K562 (cell line): ENCODE measurements at regions not wholly inside any gene's neighbourhood (a gene's known extent, or its start where the extent isn't known, plus 50 kb on each side); places are given as distances from the start of the nearest gene placed in this dataset.

Source experiments
- ATAC-seq: fragments of 200-7000 bp; cut with Tn5 transposase; 3 replicates; pipeline ENCODE4 v1.9.1; 2020; ENCODE audit warnings: moderate library complexity
- BruUV-seq: library from RNA; stranded (reverse); fragments of 400-500 nt; replicated peaks from 2 replicates; lab custom pipeline; 2021; lab: Mats Ljungman, UMichigan
- CTCF ChIA-PET: fragments of 300-600 bp; formaldehyde crosslinking; extraction: SDS; loops from one replicate; lab custom pipeline; 2021; ENCODE audit warnings: low intra/inter-chr PET ratio; lab: Yijun Ruan, JAX
- POLR2A ChIA-PET: fragments of 300-600, 350-650 bp; sonication (Branson Sonifier 250); formaldehyde crosslinking; extraction: SDS; loops from one replicate; lab custom pipeline; 2021; ENCODE audit warnings: antibody characterized with exemption, inconsistent platforms; lab: Yijun Ruan, JAX
- DNase-seq, 4 experiments: peaks; one replicate each; pipeline versions ENCODE4 v3.0.0 to v3.0.0-alpha.2; 2011 to 2018; ENCODE audit warnings: low spot score in 3 of 4, mixed read lengths in 3 of 4; ENCODE audit errors: extremely low read depth in 1 of 4
- FAIRE-seq: peaks from 2 replicates; lab custom pipeline; 2011; peaks lifted over from hg19 to GRCh38; lab: Jason Lieb, UNC
- H2AFZ ChIP-seq: 2 replicates; pipeline ENCODE4 v1.6.0; 2011; ENCODE audit warnings: low read depth, low read length, control low read depth, inconsistent platforms
- H3K27ac ChIP-seq: fragments of 200-600 bp; 3 replicates; pipeline ENCODE4 v1.8.0; 2011; ENCODE audit warnings: low read depth, mild to moderate bottlenecking, control low read depth, inconsistent platforms, low read length, moderate library complexity, mixed read lengths; ENCODE audit errors: extremely low read depth
- H3K27me3 ChIP-seq, 2 experiments: fragments of 300-600 bp in 1 of 2; 2 replicates in 1 of 2; 3 replicates in 1 of 2; pipeline versions ENCODE4 v1.6.0 to v1.8.0; 2011; ENCODE audit warnings: inconsistent platforms in 2 of 2, low read length in 2 of 2, mild to moderate bottlenecking in 1 of 2, mixed read lengths in 1 of 2, moderate library complexity in 1 of 2; ENCODE audit not compliant: control insufficient read depth in 2 of 2, insufficient read depth in 2 of 2
- H3K36me3 ChIP-seq: fragments of 300-600 bp; 3 replicates; pipeline ENCODE4 v1.8.0; 2011; ENCODE audit warnings: mild to moderate bottlenecking, low read length, inconsistent platforms; ENCODE audit not compliant: control insufficient read depth, insufficient read depth
- H3K4me1 ChIP-seq, 2 experiments: fragments of 200-600 bp in 1 of 2; replicated peaks in 1 of 2; 2 replicates in 1 of 2; 3 replicates in 1 of 2; pipeline versions ENCODE4 v1.5.1 to v1.8.0; 2011; ENCODE audit warnings: inconsistent platforms in 2 of 2, low read length in 2 of 2, mild to moderate bottlenecking in 1 of 2, mixed read lengths in 1 of 2, moderate library complexity in 1 of 2; ENCODE audit not compliant: control insufficient read depth in 2 of 2, insufficient read depth in 2 of 2
- H3K4me2 ChIP-seq: 2 replicates; pipeline ENCODE4 v1.6.1; 2011; ENCODE audit warnings: low read length, control low read depth, inconsistent platforms, mixed read lengths; ENCODE audit not compliant: insufficient read depth
- H3K4me3 ChIP-seq: fragments of 200-600 bp; sonication (generic), shearing (Covaris generic); 2 replicates; pipeline ENCODE4 v1.5.1; 2016; ENCODE audit warnings: control low read depth, inconsistent platforms
- H3K79me2 ChIP-seq: fragments of 200-600 bp; 3 replicates; pipeline ENCODE4 v1.8.0; 2011; ENCODE audit warnings: low read length, inconsistent platforms; ENCODE audit not compliant: control insufficient read depth, insufficient read depth
- H3K9ac ChIP-seq, 2 experiments: 2 replicates each; pipeline versions ENCODE4 v1.6.0 to v1.6.1; 2011; ENCODE audit warnings: low read depth in 2 of 2, low read length in 2 of 2, control low read depth in 1 of 2, inconsistent platforms in 1 of 2, mild to moderate bottlenecking in 1 of 2, mixed read lengths in 1 of 2; ENCODE audit not compliant: insufficient read depth in 1 of 2
- H3K9me1 ChIP-seq: one replicate; pipeline ENCODE4 v1.6.0; 2011; ENCODE audit warnings: inconsistent platforms, mild to moderate bottlenecking, low read length, moderate library complexity; ENCODE audit not compliant: control insufficient read depth, insufficient read depth
- H3K9me3 ChIP-seq: replicated peaks from 2 replicates; pipeline ENCODE4 v1.5.1; 2011; ENCODE audit warnings: low read depth, low read length, inconsistent platforms; ENCODE audit not compliant: control insufficient read depth, insufficient read depth
- H4K20me1 ChIP-seq: replicated peaks from 2 replicates; pipeline ENCODE4 v1.6.1; 2011; ENCODE audit warnings: low read length, inconsistent platforms, mixed read lengths; ENCODE audit not compliant: control insufficient read depth, insufficient read depth
- ARID1B ChIP-seq: fragments of 450-650 bp; IDR thresholded peaks from 2 replicates; pipeline ENCODE4 v1.6.1; 2016; ENCODE audit warnings: antibody characterized with exemption, mild to moderate bottlenecking, inconsistent platforms
- ETS2 ChIP-seq: IDR thresholded peaks from 2 replicates; pipeline ENCODE4 v1.6.1; 2016; ENCODE audit warnings: borderline replicate concordance, missing genetic modification characterization, mild to moderate bottlenecking, moderate library complexity, missing compliant biosample characterization; ENCODE audit not compliant: poor library complexity, severe bottlenecking
- GATAD2B ChIP-seq: fragments of 450-650 bp; IDR thresholded peaks from 2 replicates; pipeline ENCODE4 v1.6.1; 2017; ENCODE audit warnings: mild to moderate bottlenecking, borderline replicate concordance
- SIN3A ChIP-seq, 2 experiments: fragments of 150-350 bp in 1 of 2; IDR thresholded peaks; 2 replicates each; pipeline ENCODE4 v1.6.1; 2011 to 2016; ENCODE audit warnings: borderline replicate concordance in 2 of 2, low read depth in 2 of 2, low read length in 2 of 2, mild to moderate bottlenecking in 2 of 2, moderate library complexity in 2 of 2; ENCODE audit not compliant: control insufficient read depth in 1 of 2
- ZBTB1 ChIP-seq: sonication (generic); formaldehyde crosslinking; IDR thresholded peaks from 2 replicates; pipeline ENCODE4 v1.8.1; 2023; ENCODE audit warnings: missing genetic modification reagents, low read depth, mild to moderate bottlenecking, borderline replicate concordance
- ZKSCAN3 ChIP-seq: fragments of 250-450 bp; sonication (Bioruptor Pico); IDR thresholded peaks from 2 replicates; pipeline ENCODE4 v1.4.0; 2020
- ZNF23 ChIP-seq: fragments of 250-450 bp; sonication (Bioruptor Pico); IDR thresholded peaks from 2 replicates; pipeline ENCODE4 v1.4.0; 2020; ENCODE audit warnings: mild to moderate bottlenecking
- WGBS: fragments of 100-300 bp; shearing (Covaris generic); methylation state at CpG from one replicate; pipeline ENCODE4 v1.1.6; 2016; ENCODE audit warnings: low coverage, mixed read lengths; ENCODE audit not compliant: insufficient coverage; ENCODE audit errors: missing lambda C conversion rate; 5-methylcytosine and 5-hydroxymethylcytosine counted together
- in situ Hi-C: fragments of 300-500 bp; cut with MboI; formaldehyde crosslinking; loops from 4 replicates; pipeline ENCODE4 v1.15.0; 2018; ENCODE audit warnings: inconsistent platforms, mixed read lengths
- intact Hi-C: fragments of 100-400 bp; cut with micrococcal nuclease; formaldehyde crosslinking; loops from 2 replicates; pipeline ENCODE4 v1.14.2; 2022
- TF ChIP-seq, protein P1 (sequence below): IDR thresholded peaks from 3 replicates; pipeline ENCODE4 v1.6.1; 2011; ENCODE audit warnings: borderline replicate concordance, mild to moderate bottlenecking; ENCODE audit not compliant: insufficient read length, insufficient read depth
- TF ChIP-seq, protein P2 (sequence below): fragments of 450-650 bp; IDR thresholded peaks from 2 replicates; pipeline ENCODE4 v1.6.1; 2017; ENCODE audit warnings: antibody characterized with exemption, mild to moderate bottlenecking
- TF ChIP-seq, protein P3 (sequence below): fragments of 450-650 bp; formaldehyde crosslinking; IDR thresholded peaks from 2 replicates; pipeline ENCODE4 v1.4.0; 2022; ENCODE audit warnings: missing genetic modification characterization

DNA sequence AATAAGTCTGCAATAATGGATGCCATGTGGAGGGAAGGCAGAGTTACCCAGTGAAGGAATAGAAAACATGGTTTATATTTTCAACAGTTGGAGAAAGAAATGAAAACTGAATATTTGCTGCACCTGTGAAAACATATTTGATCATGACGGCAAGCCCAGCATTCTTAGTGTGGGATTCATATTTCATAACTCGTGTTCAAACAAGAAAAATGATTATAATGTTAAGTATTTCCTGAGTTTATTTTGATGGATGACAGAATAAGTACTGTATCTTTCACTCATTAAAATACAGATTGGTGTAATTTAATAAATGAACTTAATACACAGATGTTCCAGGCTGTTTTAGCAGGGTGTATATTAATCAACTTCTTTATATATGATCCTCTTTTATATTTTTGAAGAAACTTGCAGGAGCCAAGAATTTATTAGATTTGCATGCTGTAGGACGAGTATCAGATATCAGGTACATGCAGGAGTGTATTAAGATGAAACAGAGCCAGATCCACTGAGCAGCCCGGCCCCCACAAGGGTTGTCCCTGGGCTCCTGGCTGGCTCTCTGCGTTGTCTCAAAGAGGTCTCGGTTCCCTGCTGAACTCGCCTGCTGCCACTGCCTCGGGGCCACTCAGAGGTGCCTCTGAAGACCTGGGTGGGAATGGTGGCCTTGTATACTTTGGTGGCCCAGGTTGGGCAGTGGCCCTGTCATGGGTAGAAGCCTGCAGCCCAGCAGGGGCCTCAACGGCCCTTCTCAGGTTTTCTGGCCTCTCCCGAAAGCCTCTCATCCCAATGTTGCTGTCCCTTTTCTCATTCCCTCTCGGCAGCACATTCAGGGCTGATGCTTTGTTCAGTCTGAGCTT is 95.0 kb upstream of the LDAH start:
- no TSS peak for BruUV-seq
- ChIA-PET POLR2A (interaction anchor here (0.6 kb wide), 1 partner anchor 245 kb away, joined by 3 read pairs; no protein-coding TSS in a partner anchor), CTCF (interaction anchor here (1.1 kb wide), 1 partner anchor 257 kb away, joined by 3 read pairs; no protein-coding TSS in a partner anchor)
- no peaks in the 10 kb centered on the region; the same call in 1 of the 2 replicates for H4K20me1 ChIP-seq
- no peak overlapping the region for H3K27ac ChIP-seq
- no peaks in the 10 kb centered on the region for H3K9me1 ChIP-seq
- intact Hi-C loops (no loop called here), in situ Hi-C loops (no loop called here)
- DNase-seq (no peak), ATAC-seq (no peak), FAIRE-seq (no peak)
- no peaks in the 10 kb centered on the region for H3K9me3 ChIP-seq
- H2AFZ ChIP-seq, result no peak overlapping the region
- H3K27me3 ChIP-seq, result peaks cover 0 to 41% of the 10 kb centered on the region in 2 experiments; a peak in 2 of 5 replicates
- 1% methylated on average over 10 of the region's 11 CpGs for WGBS
- H3K4me3 ChIP-seq, result no peak overlapping the region
- no peaks in the 10 kb centered on the region for H3K4me1 ChIP-seq
- no peaks in the 10 kb centered on the region for H3K79me2 ChIP-seq
- no peak overlapping the region for H3K9ac ChIP-seq
- H3K4me2 ChIP-seq, result no peak overlapping the region
- no peaks in the 10 kb centered on the region for H3K36me3 ChIP-seq
- no peak for TF ChIP-seq ZBTB1
- TF ChIP-seq, protein P1, sequence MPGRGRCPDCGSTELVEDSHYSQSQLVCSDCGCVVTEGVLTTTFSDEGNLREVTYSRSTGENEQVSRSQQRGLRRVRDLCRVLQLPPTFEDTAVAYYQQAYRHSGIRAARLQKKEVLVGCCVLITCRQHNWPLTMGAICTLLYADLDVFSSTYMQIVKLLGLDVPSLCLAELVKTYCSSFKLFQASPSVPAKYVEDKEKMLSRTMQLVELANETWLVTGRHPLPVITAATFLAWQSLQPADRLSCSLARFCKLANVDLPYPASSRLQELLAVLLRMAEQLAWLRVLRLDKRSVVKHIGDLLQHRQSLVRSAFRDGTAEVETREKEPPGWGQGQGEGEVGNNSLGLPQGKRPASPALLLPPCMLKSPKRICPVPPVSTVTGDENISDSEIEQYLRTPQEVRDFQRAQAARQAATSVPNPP, result no peak
- no peak for TF ChIP-seq ZNF23
- TF ChIP-seq, protein P2, sequence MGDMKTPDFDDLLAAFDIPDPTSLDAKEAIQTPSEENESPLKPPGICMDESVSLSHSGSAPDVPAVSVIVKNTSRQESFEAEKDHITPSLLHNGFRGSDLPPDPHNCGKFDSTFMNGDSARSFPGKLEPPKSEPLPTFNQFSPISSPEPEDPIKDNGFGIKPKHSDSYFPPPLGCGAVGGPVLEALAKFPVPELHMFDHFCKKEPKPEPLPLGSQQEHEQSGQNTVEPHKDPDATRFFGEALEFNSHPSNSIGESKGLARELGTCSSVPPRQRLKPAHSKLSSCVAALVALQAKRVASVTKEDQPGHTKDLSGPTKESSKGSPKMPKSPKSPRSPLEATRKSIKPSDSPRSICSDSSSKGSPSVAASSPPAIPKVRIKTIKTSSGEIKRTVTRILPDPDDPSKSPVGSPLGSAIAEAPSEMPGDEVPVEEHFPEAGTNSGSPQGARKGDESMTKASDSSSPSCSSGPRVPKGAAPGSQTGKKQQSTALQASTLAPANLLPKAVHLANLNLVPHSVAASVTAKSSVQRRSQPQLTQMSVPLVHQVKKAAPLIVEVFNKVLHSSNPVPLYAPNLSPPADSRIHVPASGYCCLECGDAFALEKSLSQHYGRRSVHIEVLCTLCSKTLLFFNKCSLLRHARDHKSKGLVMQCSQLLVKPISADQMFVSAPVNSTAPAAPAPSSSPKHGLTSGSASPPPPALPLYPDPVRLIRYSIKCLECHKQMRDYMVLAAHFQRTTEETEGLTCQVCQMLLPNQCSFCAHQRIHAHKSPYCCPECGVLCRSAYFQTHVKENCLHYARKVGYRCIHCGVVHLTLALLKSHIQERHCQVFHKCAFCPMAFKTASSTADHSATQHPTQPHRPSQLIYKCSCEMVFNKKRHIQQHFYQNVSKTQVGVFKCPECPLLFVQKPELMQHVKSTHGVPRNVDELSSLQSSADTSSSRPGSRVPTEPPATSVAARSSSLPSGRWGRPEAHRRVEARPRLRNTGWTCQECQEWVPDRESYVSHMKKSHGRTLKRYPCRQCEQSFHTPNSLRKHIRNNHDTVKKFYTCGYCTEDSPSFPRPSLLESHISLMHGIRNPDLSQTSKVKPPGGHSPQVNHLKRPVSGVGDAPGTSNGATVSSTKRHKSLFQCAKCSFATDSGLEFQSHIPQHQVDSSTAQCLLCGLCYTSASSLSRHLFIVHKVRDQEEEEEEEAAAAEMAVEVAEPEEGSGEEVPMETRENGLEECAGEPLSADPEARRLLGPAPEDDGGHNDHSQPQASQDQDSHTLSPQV, result no peak
- no peak for TF ChIP-seq SIN3A (IDR thresholded peaks at IDR 0.05; ENCODE audit: borderline replicate concordance in 2 of 2, control insufficient read depth in 1 of 2, low read depth in 2 of 2, low read length in 2 of 2)
- TF ChIP-seq ETS2 (tag), result no peak
- TF ChIP-seq GATAD2B, result no peak
- TF ChIP-seq, protein P3, sequence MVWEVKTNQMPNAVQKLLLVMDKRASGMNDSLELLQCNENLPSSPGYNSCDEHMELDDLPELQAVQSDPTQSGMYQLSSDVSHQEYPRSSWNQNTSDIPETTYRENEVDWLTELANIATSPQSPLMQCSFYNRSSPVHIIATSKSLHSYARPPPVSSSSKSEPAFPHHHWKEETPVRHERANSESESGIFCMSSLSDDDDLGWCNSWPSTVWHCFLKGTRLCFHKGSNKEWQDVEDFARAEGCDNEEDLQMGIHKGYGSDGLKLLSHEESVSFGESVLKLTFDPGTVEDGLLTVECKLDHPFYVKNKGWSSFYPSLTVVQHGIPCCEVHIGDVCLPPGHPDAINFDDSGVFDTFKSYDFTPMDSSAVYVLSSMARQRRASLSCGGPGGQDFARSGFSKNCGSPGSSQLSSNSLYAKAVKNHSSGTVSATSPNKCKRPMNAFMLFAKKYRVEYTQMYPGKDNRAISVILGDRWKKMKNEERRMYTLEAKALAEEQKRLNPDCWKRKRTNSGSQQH (CRISPR knock-in tag), result no peak
- TF ChIP-seq ARID1B, result no peak
- TF ChIP-seq ZKSCAN3, result no peak
